ENCODE measurements at regions not wholly inside any gene's neighbourhood (a gene's known extent, or its start where the extent isn't known, plus 50 kb on each side); places are given as distances from the start of the nearest gene placed in this dataset.

DNA sequence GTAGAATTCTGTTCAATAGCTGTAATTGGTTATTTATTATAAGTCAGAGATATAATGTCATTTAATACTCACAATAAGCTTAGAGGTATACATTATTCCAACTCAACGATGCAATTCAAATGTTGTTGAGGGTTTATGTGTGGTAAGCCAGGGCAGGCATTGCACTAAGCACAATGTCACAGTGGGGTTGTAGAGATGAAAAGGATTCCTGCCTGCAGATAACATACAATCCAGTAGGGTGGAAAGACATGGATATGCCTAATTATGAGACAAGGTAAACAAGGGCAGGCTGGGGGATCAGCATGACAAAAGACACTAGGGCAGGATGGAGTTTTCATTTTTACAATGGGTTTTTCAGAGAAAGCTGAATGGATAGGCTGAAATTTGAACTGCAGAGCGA is 98.7 kb upstream of the PALM2AKAP2 start:
- Histone ChIP-seq H2AFZ (replicated peaks; ENCODE audit: low read length, poor library complexity) (no peak overlapping the region), H3K27ac (ENCODE audit: insufficient read depth, low read length) (no peak overlapping the region), H4K8ac (ENCODE audit: low read depth in 2 of 2, low read length in 2 of 2) (no peak overlapping the region), H3K9me3 (ENCODE audit: control insufficient read depth, insufficient read depth, low read length) (no peaks in the 10 kb centered on the region), H2AK9ac (replicated peaks; ENCODE audit: low read depth, low read length, poor library complexity) (no peak overlapping the region), H3K4me3 (ENCODE audit: insufficient read depth, low read depth, low read length) (no peak overlapping the region), H3K14ac (replicated peaks; ENCODE audit: low read depth, low read length) (no peak overlapping the region), H4K5ac (ENCODE audit: low read depth, low read length) (no peak overlapping the region), H3K23ac (ENCODE audit: low read depth, low read length) (no peak overlapping the region), H4K20me1 (ENCODE audit: insufficient read depth, low read length) (no peaks in the 10 kb centered on the region), H4K91ac (ENCODE audit: insufficient read depth, low read depth, low read length) (no peak overlapping the region), H2BK15ac (ENCODE audit: low read depth, low read length) (no peak overlapping the region), H2BK20ac (ENCODE audit: low read depth, low read length) (no peak overlapping the region), H3K27me3 (ENCODE audit: control insufficient read depth, insufficient read depth, low read length) (peaks cover 15% of the 10 kb centered on the region), H2AK5ac (ENCODE audit: low read depth, low read length) (no peak overlapping the region), H3K9me1 (ENCODE audit: insufficient read depth, low read length) (no peaks in the 10 kb centered on the region), H3K4me2 (ENCODE audit: low read depth, low read length) (no peak overlapping the region), H3K4ac (ENCODE audit: low read depth, low read length) (no peak overlapping the region), H3K36me3 (ENCODE audit: control insufficient read depth, insufficient read depth, low read length) (no peaks in the 10 kb centered on the region), H3K9ac (ENCODE audit: low read depth, low read length) (no peak overlapping the region), H3K18ac (ENCODE audit: low read depth, low read length) (no peak overlapping the region), H3K79me1 (ENCODE audit: low read depth in 1 of 2, low read length in 2 of 2) (no peaks in the 10 kb centered on the region), H3K56ac (ENCODE audit: extremely low read depth, insufficient read depth, low read length) (no peak overlapping the region), H3K4me1 (ENCODE audit: control insufficient read depth, insufficient read depth, low read length) (no peaks in the 10 kb centered on the region), H2BK120ac (ENCODE audit: low read depth, low read length) (no peak overlapping the region), H2BK5ac (ENCODE audit: low read depth, low read length, poor library complexity, severe bottlenecking) (no peak overlapping the region)
- CTCF ChIA-PET, result no interaction called here
- TF ChIP-seq RFX5 (IDR thresholded peaks at IDR 0.05; ENCODE audit: low read depth, low read length) (no peak), FOS (IDR thresholded peaks at IDR 0.05; ENCODE audit: low read depth, low read length) (no peak), RCOR1 (IDR thresholded peaks at IDR 0.05; ENCODE audit: insufficient replicate concordance, low read length) (no peak), CHD1 (IDR thresholded peaks at IDR 0.05; ENCODE audit: low read depth, low read length) (no peak), RAD21 (IDR thresholded peaks at IDR 0.05; ENCODE audit: low read length) (no peak), MXI1 (IDR thresholded peaks at IDR 0.05; ENCODE audit: borderline replicate concordance, low read depth, low read length) (no peak), SMC3 (IDR thresholded peaks at IDR 0.05; ENCODE audit: low read depth, low read length) (no peak), ELK1 (IDR thresholded peaks at IDR 0.05; ENCODE audit: borderline replicate concordance, low read depth, low read length) (no peak), MAFK (IDR thresholded peaks at IDR 0.05; ENCODE audit: low read depth, low read length) (no peak), MAZ (IDR thresholded peaks at IDR 0.05; ENCODE audit: borderline replicate concordance, low read depth, low read length) (no peak), CEBPB (IDR thresholded peaks at IDR 0.05; ENCODE audit: low read depth, low read length) (no peak), BHLHE40 (IDR thresholded peaks at IDR 0.05; ENCODE audit: low read depth, low read length) (no peak), POLR2A (IDR thresholded peaks at IDR 0.05; ENCODE audit: low read depth, low read length) (no peak), NFE2L2 (IDR thresholded peaks at IDR 0.05; ENCODE audit: low read depth, low read length) (no peak)
- TF ChIP-seq, protein P1, sequence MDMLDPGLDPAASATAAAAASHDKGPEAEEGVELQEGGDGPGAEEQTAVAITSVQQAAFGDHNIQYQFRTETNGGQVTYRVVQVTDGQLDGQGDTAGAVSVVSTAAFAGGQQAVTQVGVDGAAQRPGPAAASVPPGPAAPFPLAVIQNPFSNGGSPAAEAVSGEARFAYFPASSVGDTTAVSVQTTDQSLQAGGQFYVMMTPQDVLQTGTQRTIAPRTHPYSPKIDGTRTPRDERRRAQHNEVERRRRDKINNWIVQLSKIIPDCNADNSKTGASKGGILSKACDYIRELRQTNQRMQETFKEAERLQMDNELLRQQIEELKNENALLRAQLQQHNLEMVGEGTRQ (IDR thresholded peaks at IDR 0.05; ENCODE audit: low read depth, low read length), result no peak
- TF ChIP-seq, protein P2, sequence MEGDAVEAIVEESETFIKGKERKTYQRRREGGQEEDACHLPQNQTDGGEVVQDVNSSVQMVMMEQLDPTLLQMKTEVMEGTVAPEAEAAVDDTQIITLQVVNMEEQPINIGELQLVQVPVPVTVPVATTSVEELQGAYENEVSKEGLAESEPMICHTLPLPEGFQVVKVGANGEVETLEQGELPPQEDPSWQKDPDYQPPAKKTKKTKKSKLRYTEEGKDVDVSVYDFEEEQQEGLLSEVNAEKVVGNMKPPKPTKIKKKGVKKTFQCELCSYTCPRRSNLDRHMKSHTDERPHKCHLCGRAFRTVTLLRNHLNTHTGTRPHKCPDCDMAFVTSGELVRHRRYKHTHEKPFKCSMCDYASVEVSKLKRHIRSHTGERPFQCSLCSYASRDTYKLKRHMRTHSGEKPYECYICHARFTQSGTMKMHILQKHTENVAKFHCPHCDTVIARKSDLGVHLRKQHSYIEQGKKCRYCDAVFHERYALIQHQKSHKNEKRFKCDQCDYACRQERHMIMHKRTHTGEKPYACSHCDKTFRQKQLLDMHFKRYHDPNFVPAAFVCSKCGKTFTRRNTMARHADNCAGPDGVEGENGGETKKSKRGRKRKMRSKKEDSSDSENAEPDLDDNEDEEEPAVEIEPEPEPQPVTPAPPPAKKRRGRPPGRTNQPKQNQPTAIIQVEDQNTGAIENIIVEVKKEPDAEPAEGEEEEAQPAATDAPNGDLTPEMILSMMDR (conservative IDR thresholded peaks at IDR 0.05; ENCODE audit: low read depth, low read length), result no peak
- WGBS, 2 experiments (ENCODE audit: extremely low coverage in 2 of 2, insufficient read length in 1 of 2), result no CpG with 5 or more reads among the region's 2 CpGs
- ATAC-seq (ENCODE audit: low read depth) (no peak), DNase-seq (no peak)
- BruUV-seq (replicated peaks), result no TSS peak
- POLR2A ChIA-PET (ENCODE audit: unreplicated experiment), result no interaction called here
- dilution Hi-C loops (cut with HindIII; ENCODE audit: low sequenced_read_pairs, unreplicated experiment), result no loop called here
- in situ Hi-C loops (cut with MboI; ENCODE audit: low sequenced_read_pairs), result no loop called here
- intact Hi-C loops (cut with micrococcal nuclease), result no loop called here

All from IMR-90 (cell line).